Fibroblast of pulmonary artery (primary cell): ENCODE measurements at regions not wholly inside any gene's neighbourhood (a gene's known extent, or its start where the extent isn't known, plus 50 kb on each side); places are given as distances from the start of the nearest gene placed in this dataset.

Experiments
- DNase-seq: peaks from one replicate; pipeline ENCODE4 v3.0.0-alpha.2; 2010; ENCODE audit warnings: low read depth
- H3K4me3 ChIP-seq: replicated peaks from 2 replicates; pipeline ENCODE4 v1.5.1; 2011; ENCODE audit warnings: low read depth, mild to moderate bottlenecking, control low read depth, low read length, moderate library complexity
- TF ChIP-seq, protein P1 (sequence below): IDR thresholded peaks from 2 replicates; pipeline ENCODE4 v1.5.1; 2011; ENCODE audit warnings: mild to moderate bottlenecking, control low read depth, low read length, inconsistent platforms; ENCODE audit errors: missing control alignments

DNA sequence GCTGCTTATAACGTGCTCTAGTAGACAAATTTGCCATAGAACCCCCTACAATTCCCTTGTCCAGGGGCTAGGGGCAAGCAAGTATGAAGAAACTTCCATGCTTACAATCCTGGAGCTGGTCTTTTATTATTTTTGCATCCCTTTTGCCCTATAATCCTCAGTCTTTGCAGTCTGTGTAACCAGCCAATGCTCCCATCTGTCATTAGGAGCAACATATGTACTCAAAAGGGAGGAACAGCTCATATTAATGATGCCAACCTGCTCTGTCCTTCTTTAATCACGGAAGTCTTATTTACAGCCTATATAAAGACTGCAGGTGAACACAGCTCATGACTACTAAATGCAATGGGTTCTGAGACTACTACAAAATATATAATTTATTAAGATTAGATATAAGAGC lies 263.3 kb downstream of the ZIC1 start:
- TF ChIP-seq, protein P1, sequence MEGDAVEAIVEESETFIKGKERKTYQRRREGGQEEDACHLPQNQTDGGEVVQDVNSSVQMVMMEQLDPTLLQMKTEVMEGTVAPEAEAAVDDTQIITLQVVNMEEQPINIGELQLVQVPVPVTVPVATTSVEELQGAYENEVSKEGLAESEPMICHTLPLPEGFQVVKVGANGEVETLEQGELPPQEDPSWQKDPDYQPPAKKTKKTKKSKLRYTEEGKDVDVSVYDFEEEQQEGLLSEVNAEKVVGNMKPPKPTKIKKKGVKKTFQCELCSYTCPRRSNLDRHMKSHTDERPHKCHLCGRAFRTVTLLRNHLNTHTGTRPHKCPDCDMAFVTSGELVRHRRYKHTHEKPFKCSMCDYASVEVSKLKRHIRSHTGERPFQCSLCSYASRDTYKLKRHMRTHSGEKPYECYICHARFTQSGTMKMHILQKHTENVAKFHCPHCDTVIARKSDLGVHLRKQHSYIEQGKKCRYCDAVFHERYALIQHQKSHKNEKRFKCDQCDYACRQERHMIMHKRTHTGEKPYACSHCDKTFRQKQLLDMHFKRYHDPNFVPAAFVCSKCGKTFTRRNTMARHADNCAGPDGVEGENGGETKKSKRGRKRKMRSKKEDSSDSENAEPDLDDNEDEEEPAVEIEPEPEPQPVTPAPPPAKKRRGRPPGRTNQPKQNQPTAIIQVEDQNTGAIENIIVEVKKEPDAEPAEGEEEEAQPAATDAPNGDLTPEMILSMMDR: no peak
- H3K4me3 ChIP-seq: no peak overlapping the region
- no peak for DNase-seq

DNA sequence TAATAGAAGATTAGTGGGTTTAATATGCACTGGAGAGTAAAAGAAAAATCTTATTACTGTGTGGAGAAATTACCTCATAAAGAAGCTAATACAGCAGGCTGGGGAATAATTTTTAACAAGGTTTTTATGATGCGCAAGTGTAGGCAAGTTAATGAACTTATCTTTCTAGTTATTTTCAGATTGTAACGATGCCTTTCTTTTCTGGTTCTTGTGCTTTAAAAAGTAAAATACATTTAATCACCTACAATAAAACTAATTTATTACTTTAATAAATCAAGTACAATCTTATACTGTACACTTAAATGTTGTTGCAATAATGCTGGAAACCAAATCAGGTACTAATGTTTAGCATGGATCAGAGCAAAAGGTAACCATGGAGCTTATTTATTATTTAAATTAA lies 266.6 kb downstream of the ZIC1 start:
- DNase-seq: no peak
- TF ChIP-seq, protein P1: no peak
- H3K4me3 ChIP-seq: no peak overlapping the region

DNA sequence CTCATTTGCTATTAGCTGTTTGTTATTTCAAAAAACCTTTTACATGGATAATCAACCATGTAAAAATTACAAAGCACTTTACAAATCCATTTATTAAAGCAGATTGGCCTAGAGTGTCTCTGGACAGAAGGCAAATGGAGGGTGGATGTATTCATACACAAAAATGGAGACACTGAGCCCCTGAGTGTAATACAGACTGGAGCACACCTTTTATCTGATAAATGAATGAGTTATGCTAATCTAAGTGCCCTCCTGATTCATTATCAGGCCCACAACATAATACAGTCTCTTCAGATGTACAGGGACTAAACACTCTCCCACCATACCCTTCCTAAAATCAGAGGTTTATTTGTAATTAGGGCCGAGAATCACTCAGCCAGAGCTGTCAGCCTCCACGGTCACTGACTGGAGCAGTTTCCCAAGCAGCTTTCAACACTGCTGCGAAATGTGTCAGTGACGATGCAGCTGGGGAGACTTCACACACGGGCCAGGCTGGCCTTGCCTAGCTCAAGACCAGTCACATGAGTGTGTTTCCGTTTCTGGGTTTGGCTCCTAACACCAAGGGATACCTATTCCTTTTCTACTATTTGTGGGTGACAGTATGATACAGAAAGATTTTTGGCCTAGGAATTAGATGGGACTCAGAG lies 271.8 kb downstream of the ZIC1 start:
- DNase-seq: no peak
- H3K4me3 ChIP-seq: no peak overlapping the region

DNA sequence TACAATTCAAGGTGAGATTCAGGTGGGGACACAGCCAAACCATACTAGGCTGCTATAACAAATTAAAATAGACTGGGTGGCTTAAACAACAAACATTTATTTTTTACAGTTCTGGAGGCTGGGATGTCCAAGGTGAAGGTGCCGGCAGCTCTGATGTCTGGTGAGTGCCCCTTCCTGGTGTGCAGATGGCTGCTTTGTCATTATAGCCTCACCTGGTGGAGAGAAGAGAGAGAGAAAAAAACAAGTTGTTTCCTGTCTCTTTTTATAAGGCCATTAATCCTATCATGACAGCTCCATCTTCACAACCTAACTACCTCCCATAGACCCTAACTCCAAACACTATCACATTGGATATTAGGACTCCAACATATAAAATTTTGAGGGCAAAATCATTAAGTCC lies 279.7 kb downstream of the ZIC1 start:
- no peak for DNase-seq
- TF ChIP-seq, protein P1: no peak
- H3K4me3 ChIP-seq: no peak overlapping the region

More for the DNA sequence above, 271.8 kb downstream of the ZIC1 start:
- TF ChIP-seq, protein P1: no peak

DNA sequence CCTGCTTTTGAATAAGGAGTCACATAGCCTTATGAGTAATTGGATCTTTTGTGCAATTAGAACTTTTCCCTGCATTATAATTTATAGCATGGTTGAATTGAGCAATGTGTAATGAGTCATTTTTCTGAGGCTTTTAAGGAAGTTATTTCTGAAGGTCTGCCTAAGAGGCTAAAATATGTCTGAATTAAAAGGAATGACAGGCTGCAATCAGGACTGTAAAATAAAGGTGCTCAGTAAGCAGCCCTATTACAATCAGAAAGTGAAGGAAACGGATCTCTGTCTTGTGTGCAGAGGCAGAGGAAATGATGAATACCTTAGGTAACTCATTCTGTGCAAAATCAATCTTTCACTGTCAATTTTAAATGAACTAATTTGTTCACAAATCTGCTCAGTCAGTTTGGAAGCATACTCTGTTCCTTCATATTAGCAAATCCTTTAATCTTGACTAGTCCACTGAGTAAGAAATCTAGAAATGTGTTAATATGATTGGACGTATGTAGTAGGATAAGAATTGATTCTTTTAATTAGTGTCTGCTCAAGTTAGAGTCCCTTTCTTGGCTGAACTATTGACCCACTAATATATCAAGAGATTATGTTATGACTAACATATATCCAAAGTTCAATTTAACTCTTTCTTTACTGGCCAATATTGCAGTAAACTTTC lies 290.1 kb downstream of the ZIC1 start:
- TF ChIP-seq, protein P1: no peak
- peak; percentile 46 for DNase-seq
- no peak overlapping the region for H3K4me3 ChIP-seq

DNA sequence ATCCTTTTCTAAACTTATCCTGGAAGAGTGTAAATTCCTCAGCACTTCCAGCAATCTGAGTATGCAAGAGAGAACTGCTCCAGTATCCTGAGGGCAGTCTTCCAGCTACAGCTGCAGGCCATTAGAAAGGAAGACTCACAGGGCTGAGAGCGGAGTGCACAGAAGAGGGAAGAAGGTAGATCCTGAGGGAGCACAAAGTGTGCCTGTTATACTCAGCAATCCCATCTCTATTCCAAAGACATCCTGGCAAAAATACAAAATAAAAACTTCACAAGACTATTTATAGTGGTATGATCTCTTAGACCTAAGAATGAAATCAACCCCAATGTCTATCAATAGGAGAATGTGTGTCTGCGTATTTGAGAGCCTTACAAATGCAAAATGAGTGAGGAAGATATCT lies 292.0 kb downstream of the ZIC1 start:
- no peak overlapping the region for H3K4me3 ChIP-seq
- TF ChIP-seq, protein P1: no peak
- DNase-seq: no peak

DNA sequence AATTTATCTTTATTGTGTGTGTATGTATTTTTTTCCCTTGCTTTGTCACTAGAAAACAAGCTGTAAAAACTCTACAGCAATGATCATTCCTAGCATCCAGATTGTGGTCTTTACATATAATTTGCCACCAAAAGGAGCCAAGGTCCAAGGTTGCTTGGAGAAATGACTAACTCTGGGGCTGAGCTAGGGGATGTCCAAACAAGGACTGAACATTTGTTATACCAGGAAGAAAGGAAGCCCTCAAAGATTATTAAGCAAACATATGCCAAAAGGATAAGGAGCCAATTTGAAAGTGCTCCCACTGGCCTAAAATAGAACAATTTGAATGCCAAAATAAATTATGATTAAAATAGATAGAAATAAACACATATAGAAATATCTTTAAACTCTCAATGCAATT lies 293.3 kb downstream of the ZIC1 start:
- TF ChIP-seq, protein P1: no peak
- DNase-seq: peak; percentile 10
- H3K4me3 ChIP-seq: no peak overlapping the region
